ENCODE measurements at regions not wholly inside any gene's neighbourhood (a gene's known extent, or its start where the extent isn't known, plus 50 kb on each side); places are given as distances from the start of the nearest gene placed in this dataset.

GRCh38 chr15:59741274-59741906 is 52.3 kb upstream of the BNIP2 start (continued):
- peak; percentile 51; the same call in 1 of the 2 replicates for TF ChIP-seq ZBTB6 (tag by site-specific recombination; IDR thresholded peaks at IDR 0.05)
- TF ChIP-seq, protein P1, sequence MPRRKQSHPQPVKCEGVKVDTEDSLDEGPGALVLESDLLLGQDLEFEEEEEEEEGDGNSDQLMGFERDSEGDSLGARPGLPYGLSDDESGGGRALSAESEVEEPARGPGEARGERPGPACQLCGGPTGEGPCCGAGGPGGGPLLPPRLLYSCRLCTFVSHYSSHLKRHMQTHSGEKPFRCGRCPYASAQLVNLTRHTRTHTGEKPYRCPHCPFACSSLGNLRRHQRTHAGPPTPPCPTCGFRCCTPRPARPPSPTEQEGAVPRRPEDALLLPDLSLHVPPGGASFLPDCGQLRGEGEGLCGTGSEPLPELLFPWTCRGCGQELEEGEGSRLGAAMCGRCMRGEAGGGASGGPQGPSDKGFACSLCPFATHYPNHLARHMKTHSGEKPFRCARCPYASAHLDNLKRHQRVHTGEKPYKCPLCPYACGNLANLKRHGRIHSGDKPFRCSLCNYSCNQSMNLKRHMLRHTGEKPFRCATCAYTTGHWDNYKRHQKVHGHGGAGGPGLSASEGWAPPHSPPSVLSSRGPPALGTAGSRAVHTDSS (tag by site-specific recombination; IDR thresholded peaks at IDR 0.05) = no peak
- peak; percentile 74 for TF ChIP-seq OSR2 (tag by site-specific recombination; IDR thresholded peaks at IDR 0.05)
- 0 out of 2 replicates have a peak, but pooled peaks have one; percentile 40 for TF ChIP-seq ZNF561 (tag by site-specific recombination; IDR thresholded peaks at IDR 0.05; ENCODE audit: borderline replicate concordance)
- peak; percentile 53; the same call in 1 of the 2 replicates for TF ChIP-seq FEZF1 (tag by site-specific recombination; IDR thresholded peaks at IDR 0.05)
- TF ChIP-seq PRDM4 (tag by site-specific recombination; IDR thresholded peaks at IDR 0.05) = 0 out of 2 replicates have a peak, but pooled peaks have one; percentile 29
- TF ChIP-seq ZNF610 (tag by site-specific recombination; IDR thresholded peaks at IDR 0.05; ENCODE audit: borderline replicate concordance) = no peak
- no peak for TF ChIP-seq ZNF660 (tag by site-specific recombination; IDR thresholded peaks at IDR 0.05)
- no peak for TF ChIP-seq TCF7L2 (IDR thresholded peaks at IDR 0.05; ENCODE audit: borderline replicate concordance, low read depth, low read length)

GRCh38 chr15:59739557-59740186 is 50.6 kb upstream of the BNIP2 start:
- Histone ChIP-seq H3K36me3 (ENCODE audit: control insufficient read depth in 2 of 2, insufficient read depth in 1 of 2, low read length in 2 of 2) (no peaks in the 10 kb centered on the region), H3K4me1 (ENCODE audit: control insufficient read depth, insufficient read depth, low read length) (peaks cover 4% of the 10 kb centered on the region), H3K4me3 (ENCODE audit: low read depth, low read length) (no peak overlapping the region), H3K27ac (ENCODE audit: extremely low read depth, low read depth, low read length) (no peak overlapping the region), H3K9me3 (ENCODE audit: control insufficient read depth, insufficient read depth, low read depth, low read length) (no peaks in the 10 kb centered on the region)
- TF ChIP-seq ZSCAN18 (tag by site-specific recombination; IDR thresholded peaks at IDR 0.05) = no peak
- no peak for TF ChIP-seq ZNF146 (tag by site-specific recombination; IDR thresholded peaks at IDR 0.05)
- no peak for TF ChIP-seq ZSCAN16 (tag by site-specific recombination; IDR thresholded peaks at IDR 0.05)
- no peak for TF ChIP-seq SALL2 (tag by site-specific recombination; IDR thresholded peaks at IDR 0.05; ENCODE audit: borderline replicate concordance)
- no peak for TF ChIP-seq ZNF302 (tag by site-specific recombination; IDR thresholded peaks at IDR 0.05; ENCODE audit: low read depth)
- no peak for TF ChIP-seq YY1 (tag by site-specific recombination; IDR thresholded peaks at IDR 0.05)
- TF ChIP-seq MYNN (tag by site-specific recombination; IDR thresholded peaks at IDR 0.05; ENCODE audit: borderline replicate concordance) = no peak
- TF ChIP-seq ZNF776 (tag by site-specific recombination; IDR thresholded peaks at IDR 0.05; ENCODE audit: borderline replicate concordance) = no peak
- TF ChIP-seq, protein P1 (tag by site-specific recombination; IDR thresholded peaks at IDR 0.05) = no peak
- no peak for TF ChIP-seq ZFP69B (tag by site-specific recombination; IDR thresholded peaks at IDR 0.05)
- no peak for TF ChIP-seq ZNF274 (IDR thresholded peaks at IDR 0.05; ENCODE audit: low read length)
- no peak for TF ChIP-seq ZNF274 (tag by site-specific recombination; IDR thresholded peaks at IDR 0.05; ENCODE audit: borderline replicate concordance)
- TF ChIP-seq ZNF596 (tag by site-specific recombination; IDR thresholded peaks at IDR 0.05) = no peak
- no peak for TF ChIP-seq ZNF292 (tag by site-specific recombination; IDR thresholded peaks at IDR 0.05; ENCODE audit: borderline replicate concordance, low read depth)
- no peak for TF ChIP-seq ZNF558 (tag by site-specific recombination; IDR thresholded peaks at IDR 0.05)
- TF ChIP-seq ZBTB7A (tag by site-specific recombination; IDR thresholded peaks at IDR 0.05; ENCODE audit: low read depth) = no peak
- TF ChIP-seq ZNF639 (tag by site-specific recombination; IDR thresholded peaks at IDR 0.05) = no peak
- ChIA-PET POLR2A (no interaction called here), CTCF (interaction anchor here (1.3 to 3.9 kb wide), 2 partner anchors 15 to 587 kb away, joined by 4 to 30 read pairs; no protein-coding TSS in a partner anchor)
